NCI-H1694 (cell line): ENCODE measurements at regions not wholly inside any gene's neighbourhood (a gene's known extent, or its start where the extent isn't known, plus 50 kb on each side); places are given as distances from the start of the nearest gene placed in this dataset.
"Not testable (repeated sequence)": the region's sequence is repeated elsewhere in the genome, so short reads cannot be mapped to it uniquely, and the experiment has no call there.

Source experiments
- DNase-seq: peaks from one replicate; lab custom pipeline; 2025; lab: John Stamatoyannopoulos, UW

GRCh38 chr1:227415115-227415790 lies 97.0 kb upstream of the CDC42BPA start:
- DNase-seq, result no peak

- no peak for DNase-seq
Measured at GRCh38 chr1:227411066-227411465, 92.8 kb upstream of the CDC42BPA start.

- not testable (repeated sequence) for DNase-seq
Measured at GRCh38 chr1:227406332-227406731, 88.0 kb upstream of the CDC42BPA start.

GRCh38 chr1:227403535-227403934 lies 85.2 kb upstream of the CDC42BPA start:
- DNase-seq, result no peak

GRCh38 chr1:227401562-227402342 lies 83.5 kb upstream of the CDC42BPA start:
- no peak for DNase-seq

GRCh38 chr1:227399152-227399730 lies 80.9 kb upstream of the CDC42BPA start:
- no peak for DNase-seq

- DNase-seq, result no peak
Measured at GRCh38 chr1:227397354-227397978, 79.2 kb upstream of the CDC42BPA start.

GRCh38 chr1:227396539-227397353 lies 78.5 kb upstream of the CDC42BPA start:
- no peak for DNase-seq

GRCh38 chr1:227395426-227396028 lies 77.2 kb upstream of the CDC42BPA start:
- no peak for DNase-seq

GRCh38 chr1:227392984-227393764 lies 74.9 kb upstream of the CDC42BPA start:
- no peak for DNase-seq

- no peak for DNase-seq
Measured at GRCh38 chr1:227391879-227392278, 73.6 kb upstream of the CDC42BPA start.

- no peak for DNase-seq
Measured at GRCh38 chr1:227391211-227391610, 72.9 kb upstream of the CDC42BPA start.

GRCh38 chr1:227390525-227390924 lies 72.2 kb upstream of the CDC42BPA start:
- DNase-seq, result no peak

GRCh38 chr1:227388214-227389168 lies 70.2 kb upstream of the CDC42BPA start:
- no peak for DNase-seq

- DNase-seq, result no peak
Measured at GRCh38 chr1:227379555-227379892, 61.2 kb upstream of the CDC42BPA start.

GRCh38 chr1:227378871-227379554 lies 60.7 kb upstream of the CDC42BPA start:
- DNase-seq, result no peak

- no peak for DNase-seq
Measured at GRCh38 chr1:227378181-227378580, 59.9 kb upstream of the CDC42BPA start.

GRCh38 chr1:227374846-227375245 lies 56.6 kb upstream of the CDC42BPA start:
- no peak for DNase-seq

- no peak for DNase-seq
Measured at GRCh38 chr1:227372726-227373130, 54.4 kb upstream of the CDC42BPA start.
